Stimulated activated CD8-positive, alpha-beta memory T cell treated with anti-CD3 and anti-CD28 coated beads, Interleukin-7, amount 100 ng/mL, for 4 hours (primary cell): ENCODE measurements at regions not wholly inside any gene's neighbourhood (a gene's known extent, or its start where the extent isn't known, plus 50 kb on each side); places are given as distances from the start of the nearest gene placed in this dataset.

Experiments used
- DNase-seq, 2 donors: peaks; one replicate each; pipeline ENCODE4 v3.0.0-alpha.2; 2020; ENCODE audit warnings: low read depth in 2 of 2

DNA sequence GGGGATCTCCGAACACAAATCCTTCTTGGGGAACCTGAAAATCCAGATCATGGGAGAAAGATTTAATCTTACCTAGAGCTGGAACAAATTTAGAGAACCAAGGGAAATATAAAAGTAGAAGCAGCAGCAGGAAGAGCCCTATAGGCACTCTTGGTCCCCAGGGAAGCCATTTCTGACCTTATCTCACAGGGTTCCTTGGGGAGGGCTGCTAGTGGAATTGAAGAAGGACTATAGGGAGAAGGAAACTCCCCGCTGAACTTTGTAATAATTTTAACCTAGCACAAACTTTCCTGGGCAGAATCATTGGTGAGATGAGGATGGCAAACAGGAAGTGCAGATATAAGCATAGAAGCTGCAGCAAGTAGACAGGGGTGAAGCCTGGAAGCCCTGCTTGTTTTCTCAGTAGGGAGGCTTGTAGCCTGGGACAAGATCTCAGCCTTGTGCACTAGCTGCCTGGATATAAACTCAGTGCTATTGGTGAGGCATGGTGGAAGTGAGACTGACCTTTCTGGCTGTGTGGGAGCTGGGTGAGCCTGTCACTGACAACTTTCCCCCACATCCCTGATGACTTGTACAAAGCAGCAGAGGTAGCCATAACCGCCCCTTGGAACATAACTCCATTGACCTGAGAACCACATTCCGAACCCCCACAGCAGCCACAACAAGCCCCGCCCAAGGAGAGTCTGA lies 343.0 kb upstream of the TGFBR2 start:
- no peak for DNase-seq

DNA sequence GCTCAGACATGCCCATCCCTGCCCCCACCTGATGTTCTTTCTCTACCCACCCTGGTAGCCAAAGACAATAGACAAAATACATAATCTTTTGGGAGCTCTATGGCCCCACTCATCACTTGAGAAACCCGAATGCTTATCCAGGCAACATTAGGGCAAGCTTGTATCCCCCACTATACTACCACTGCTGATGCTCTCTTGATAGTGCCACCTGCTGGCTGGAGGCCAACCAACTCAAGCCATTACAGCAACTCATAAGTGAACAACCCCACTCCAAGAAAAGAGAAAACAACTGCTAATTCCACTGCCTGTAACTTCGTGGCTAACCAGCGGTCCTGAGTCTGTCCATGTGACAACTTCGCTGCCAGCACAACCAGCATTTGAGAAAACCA lies 342.5 kb upstream of the TGFBR2 start:
- DNase-seq = no peak

DNA sequence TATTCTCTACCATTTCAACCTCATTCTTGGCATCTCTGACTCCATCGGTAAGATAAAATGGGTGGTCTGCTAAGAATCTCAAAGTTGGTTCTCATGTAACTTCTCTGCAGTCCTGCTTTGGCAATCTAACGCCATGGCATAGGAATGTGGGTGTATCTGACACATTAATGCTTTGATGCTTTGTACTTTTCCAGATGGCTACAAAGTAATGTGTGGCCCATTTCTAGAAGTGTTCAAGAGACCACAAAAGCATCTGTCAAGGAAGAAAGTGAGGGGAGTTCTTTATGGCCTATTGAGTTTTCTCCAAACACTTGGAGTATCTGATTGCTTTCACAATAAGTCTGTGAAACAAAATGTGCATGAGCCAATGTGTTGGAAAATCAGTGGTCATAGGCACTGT lies 339.9 kb upstream of the TGFBR2 start:
- DNase-seq = no peak

- no peak for DNase-seq
These were observed 338.1 kb upstream of the TGFBR2 start for GRCh38 chr3:30268288-30268687.

GRCh38 chr3:30269751-30270445 lies 336.5 kb upstream of the TGFBR2 start:
- DNase-seq = no peak

DNA sequence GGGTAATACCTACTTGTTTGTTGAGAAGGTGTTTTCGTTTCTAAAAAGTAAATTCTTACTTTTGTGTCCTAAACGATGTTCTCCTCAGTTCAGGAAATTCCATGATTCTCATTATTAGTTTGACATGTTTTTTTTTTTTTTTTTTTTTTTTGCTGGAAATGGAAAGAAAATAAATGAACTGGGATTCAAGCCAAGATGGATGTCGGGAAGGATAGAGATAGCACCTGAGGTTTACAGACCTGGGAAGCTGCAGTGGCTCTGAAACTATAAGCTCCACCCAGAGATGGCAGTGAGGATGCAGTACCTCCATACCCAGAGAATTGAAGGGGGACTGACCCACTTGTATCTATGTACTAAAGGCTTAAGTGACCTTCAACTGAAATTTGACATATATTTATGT lies 334.6 kb upstream of the TGFBR2 start:
- no peak for DNase-seq

- DNase-seq = no peak
These were observed 332.9 kb upstream of the TGFBR2 start for GRCh38 chr3:30273304-30274072.

- no peak for DNase-seq
These were observed 328.9 kb upstream of the TGFBR2 start for GRCh38 chr3:30277494-30277893.

GRCh38 chr3:30281526-30281925 lies 324.9 kb upstream of the TGFBR2 start:
- DNase-seq = no peak

GRCh38 chr3:30282154-30282696 lies 324.2 kb upstream of the TGFBR2 start:
- DNase-seq = no peak

- no peak for DNase-seq
These were observed 321.0 kb upstream of the TGFBR2 start for GRCh38 chr3:30285188-30286006.

DNA sequence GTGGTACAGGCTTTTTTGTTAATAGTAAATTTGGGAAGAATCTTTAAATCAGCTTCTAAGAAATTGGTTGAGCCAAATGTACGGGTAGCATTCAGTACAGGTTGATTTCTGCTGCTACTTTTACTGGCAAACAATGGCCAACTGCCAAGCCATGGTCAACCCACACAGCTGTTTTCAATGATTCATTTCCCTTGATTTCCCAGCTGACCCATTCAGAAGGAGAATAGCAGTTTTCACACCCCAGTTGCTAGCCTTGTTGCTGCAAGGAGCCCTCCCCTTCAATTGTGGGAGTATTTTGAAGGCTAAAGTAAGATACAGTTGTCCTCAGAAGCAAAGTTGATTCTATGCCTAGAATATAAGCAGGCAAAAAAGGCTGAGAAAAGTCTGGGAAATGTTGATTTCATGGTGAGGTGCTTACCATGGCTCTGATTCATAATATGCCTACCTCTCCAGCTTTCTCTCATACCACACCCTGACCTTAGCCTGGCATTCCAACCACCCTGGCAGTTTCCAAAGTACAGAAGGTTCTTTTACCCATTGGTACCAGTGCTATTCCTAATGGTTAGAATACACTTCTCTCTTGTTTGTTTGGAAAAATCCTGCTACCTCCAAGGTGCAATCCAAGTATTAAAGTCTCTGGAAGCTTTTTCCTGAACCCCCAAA lies 320.3 kb upstream of the TGFBR2 start:
- DNase-seq = no peak

DNA sequence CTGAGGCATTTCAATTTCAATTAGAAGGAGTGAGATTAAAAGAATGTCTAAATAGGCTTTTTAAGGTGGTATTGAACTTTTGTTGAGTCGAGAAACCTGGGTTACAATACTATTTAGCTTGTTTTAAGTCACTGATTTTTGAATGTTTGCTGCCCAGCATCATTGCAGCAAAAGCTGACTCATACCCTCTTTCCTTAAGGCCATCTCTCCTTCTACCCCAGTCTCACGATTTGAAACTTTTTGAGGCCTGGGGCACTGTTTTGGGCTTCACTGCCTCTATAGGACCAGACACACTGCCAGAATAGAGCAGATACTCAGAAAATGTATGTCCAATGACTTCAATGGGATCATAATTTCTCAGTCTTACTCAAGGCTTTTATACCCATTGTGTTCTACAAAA lies 319.6 kb upstream of the TGFBR2 start:
- DNase-seq = no peak

DNA sequence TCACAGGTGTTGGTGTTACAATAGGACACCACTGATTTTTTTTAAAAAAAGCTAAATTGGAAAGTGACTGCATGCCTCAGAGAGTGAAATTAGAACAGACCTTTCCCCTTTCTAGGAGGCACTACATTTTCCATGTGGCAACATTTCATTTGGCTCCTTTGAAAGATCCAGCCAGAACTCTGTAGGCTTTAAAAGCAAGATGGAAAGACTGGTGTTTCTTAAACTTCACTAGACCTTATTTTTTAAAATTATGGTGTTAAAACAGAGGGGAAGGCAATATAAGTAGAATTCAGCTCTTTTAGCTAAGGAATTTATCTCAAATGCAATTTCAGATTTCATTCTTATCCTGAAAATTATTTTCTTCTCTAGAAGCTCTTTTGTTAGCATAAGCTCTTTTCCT lies 317.6 kb upstream of the TGFBR2 start:
- no peak for DNase-seq

DNA sequence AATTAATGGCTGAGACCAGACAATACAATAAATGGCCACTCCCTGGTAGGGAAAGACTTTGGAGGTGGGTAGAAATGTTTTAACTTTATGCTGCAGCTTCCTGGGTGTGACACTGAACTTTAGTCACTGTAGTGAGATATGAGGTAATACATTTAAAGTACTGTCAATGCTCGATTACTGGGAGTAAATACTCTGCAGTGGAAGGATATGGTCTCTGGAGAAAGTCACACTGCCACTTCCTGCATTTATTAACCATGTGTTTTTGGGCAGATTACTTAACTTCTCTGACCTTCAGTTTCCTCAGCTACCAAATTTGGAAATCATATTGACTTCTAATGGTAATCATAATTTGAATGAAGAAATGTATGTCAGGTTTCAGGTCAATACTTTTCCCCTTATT lies 317.1 kb upstream of the TGFBR2 start:
- DNase-seq = no peak

DNA sequence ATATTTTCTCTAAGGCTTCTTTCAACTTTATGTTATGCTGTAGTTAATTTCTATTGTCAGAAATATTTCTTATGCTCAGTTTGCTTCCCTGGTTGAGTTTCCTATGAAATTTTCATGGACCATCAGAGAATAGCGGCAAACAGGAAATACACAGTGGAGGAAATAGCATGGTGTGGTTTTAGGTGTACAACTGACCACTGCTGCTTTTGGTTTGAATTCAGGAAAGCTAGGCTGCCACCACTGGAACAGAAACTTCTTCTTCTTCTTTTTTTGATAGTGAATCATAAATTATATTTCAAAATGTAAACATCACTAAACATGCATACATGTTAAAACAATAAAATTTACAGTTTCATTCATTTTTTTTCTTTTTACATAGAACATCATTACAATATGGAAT lies 316.6 kb upstream of the TGFBR2 start:
- no peak for DNase-seq

GRCh38 chr3:30290479-30290878 lies 315.9 kb upstream of the TGFBR2 start:
- no peak for DNase-seq

DNA sequence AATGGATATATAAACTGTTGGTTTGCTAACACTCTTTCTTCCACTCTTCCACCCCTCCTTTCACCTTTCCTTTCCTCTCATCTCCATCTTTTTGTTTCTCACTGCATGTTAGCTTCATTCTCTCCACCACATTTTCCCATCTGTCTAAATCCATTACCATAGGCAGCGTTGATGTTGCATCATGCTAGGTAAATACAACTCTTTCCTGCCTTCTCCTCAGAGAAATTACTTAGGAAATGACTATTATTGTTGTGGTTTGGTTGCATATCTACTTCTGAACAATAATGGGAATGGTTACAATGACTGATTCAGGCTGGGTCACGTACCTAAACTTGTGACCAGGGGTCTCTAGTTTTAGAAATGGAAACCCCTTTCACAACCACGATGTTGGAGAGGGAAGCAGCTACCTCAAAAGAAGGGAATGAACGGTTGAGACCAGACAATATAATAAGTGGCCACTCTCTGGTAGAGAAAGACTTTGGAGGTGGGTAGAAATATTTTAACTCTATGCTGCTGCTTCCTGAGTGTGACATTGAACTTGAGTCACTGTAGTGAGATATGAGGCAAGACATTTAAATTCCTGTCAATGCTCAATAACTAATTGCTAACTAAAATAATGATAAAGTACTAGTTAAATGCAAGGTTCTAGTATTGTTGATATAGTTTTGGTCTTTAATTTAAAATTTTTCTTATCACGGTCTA lies 314.1 kb upstream of the TGFBR2 start:
- no peak for DNase-seq

- no peak for DNase-seq
These were observed 312.7 kb upstream of the TGFBR2 start for GRCh38 chr3:30293621-30294240.

DNA sequence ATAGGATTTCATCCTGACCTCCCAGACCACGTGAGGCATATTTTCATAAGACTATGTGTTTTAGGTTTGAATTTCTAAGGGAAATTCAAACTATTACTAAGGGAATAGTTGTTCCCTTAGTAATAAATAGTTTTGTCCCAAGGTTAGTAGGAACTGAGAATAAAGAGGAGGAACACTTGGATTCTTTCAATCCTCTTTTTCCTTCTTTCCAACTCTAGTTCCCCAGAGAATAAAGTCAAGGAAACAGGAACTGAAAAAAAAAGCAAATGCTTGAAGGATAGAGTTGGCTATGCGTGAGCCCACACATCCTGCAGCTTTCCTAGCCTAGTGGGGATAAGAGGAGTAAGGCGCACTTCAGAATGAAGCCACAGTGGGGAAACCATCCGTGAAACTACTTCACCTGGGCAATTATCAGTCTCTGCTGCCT lies 312.1 kb upstream of the TGFBR2 start:
- no peak for DNase-seq
